BJ (cell line): ENCODE measurements at regions not wholly inside any gene's neighbourhood (a gene's known extent, or its start where the extent isn't known, plus 50 kb on each side); places are given as distances from the start of the nearest gene placed in this dataset.

Experiments used
- CTCF ChIA-PET: fragments of 350-600 bp; formaldehyde crosslinking; extraction: SDS; loops from one replicate; lab custom pipeline; 2021; ENCODE audit warnings: antibody characterized with exemption, inconsistent platforms; lab: Yijun Ruan, JAX
- POLR2A ChIA-PET: fragments of 300-600 bp; sonication (Branson Sonifier 250); formaldehyde crosslinking; extraction: SDS; loops from one replicate; lab custom pipeline; 2021; ENCODE audit warnings: antibody characterized with exemption; lab: Charles Lee
- DNase-seq: peaks from one replicate; pipeline ENCODE4 v3.0.0-alpha.2; 2011; ENCODE audit warnings: low read depth
- H3K27me3 ChIP-seq: 2 replicates; pipeline ENCODE4 v1.6.0; 2011; ENCODE audit warnings: low read length; ENCODE audit not compliant: control insufficient read depth, insufficient read depth
- H3K36me3 ChIP-seq: 2 replicates; pipeline ENCODE4 v1.5.1; 2011; ENCODE audit warnings: low read length; ENCODE audit not compliant: control insufficient read depth, insufficient read depth
- H3K4me3 ChIP-seq: 2 replicates; pipeline ENCODE4 v1.5.1; 2011; ENCODE audit warnings: low read depth, mild to moderate bottlenecking, control low read depth, low read length
- TF ChIP-seq, protein P1 (sequence below): IDR thresholded peaks from 2 replicates; pipeline ENCODE4 v1.5.1; 2011; ENCODE audit warnings: low read depth, mild to moderate bottlenecking, control low read depth, inconsistent platforms, low read length, moderate library complexity; ENCODE audit not compliant: insufficient read depth

GRCh38 chr6:3607171-3607570 is 144.3 kb downstream of the PXDC1 start:
- CTCF ChIA-PET: no interaction called here
- TF ChIP-seq, protein P1, sequence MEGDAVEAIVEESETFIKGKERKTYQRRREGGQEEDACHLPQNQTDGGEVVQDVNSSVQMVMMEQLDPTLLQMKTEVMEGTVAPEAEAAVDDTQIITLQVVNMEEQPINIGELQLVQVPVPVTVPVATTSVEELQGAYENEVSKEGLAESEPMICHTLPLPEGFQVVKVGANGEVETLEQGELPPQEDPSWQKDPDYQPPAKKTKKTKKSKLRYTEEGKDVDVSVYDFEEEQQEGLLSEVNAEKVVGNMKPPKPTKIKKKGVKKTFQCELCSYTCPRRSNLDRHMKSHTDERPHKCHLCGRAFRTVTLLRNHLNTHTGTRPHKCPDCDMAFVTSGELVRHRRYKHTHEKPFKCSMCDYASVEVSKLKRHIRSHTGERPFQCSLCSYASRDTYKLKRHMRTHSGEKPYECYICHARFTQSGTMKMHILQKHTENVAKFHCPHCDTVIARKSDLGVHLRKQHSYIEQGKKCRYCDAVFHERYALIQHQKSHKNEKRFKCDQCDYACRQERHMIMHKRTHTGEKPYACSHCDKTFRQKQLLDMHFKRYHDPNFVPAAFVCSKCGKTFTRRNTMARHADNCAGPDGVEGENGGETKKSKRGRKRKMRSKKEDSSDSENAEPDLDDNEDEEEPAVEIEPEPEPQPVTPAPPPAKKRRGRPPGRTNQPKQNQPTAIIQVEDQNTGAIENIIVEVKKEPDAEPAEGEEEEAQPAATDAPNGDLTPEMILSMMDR: no peak
- DNase-seq: no peak
- Histone ChIP-seq H3K36me3 (no peaks in the 10 kb centered on the region), H3K27me3 (peaks cover 6% of the 10 kb centered on the region), H3K4me3 (no peak overlapping the region)
- POLR2A ChIA-PET: no interaction called here

DNA sequence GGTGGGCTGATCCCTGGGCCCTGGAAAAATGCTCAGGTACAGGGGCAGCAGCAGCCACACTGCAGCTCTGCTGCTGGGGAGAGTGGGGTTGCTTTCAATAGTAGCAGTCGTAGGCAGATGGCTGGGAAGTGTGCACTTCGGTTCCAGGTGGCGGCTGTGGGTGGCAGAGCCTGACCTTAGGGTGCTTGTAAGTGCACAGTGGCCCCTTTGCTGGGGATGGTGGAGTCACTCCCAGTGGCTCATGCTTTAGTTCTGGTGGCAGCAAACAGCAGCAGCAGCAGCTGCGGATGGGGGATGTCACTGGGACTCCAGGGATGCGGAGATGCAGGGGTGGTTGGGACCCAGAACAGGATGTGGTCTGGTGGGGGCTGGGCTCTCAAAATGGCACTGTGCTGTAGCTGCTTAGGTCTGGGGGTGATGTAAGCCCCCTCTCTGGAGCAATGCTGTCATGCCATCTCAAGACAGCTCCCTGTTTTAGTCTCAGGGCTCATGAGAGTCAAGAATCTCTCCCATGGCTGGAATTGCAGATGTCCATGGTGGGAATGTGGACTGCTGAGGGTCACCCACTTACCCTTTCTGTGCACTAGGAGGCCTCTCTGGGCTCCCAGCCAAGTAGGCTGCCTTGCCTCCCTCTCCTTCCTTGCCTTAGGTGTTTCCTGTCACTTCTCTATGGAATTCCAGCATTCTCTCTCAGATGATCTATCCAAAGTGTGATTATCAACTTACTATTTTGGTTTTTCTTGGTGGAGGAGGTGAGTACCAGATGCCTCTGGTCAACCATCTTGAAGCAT is 146.7 kb upstream of the SLC22A23 start:
- H3K4me3 ChIP-seq: no peak overlapping the region
- TF ChIP-seq, protein P1: no peak
- ChIA-PET CTCF (interaction anchor here (1.0 kb wide), 1 partner anchor 324 kb away, joined by 3 read pairs; no protein-coding TSS in a partner anchor), POLR2A (interaction anchor here (0.6 kb wide), 1 partner anchor 1880 kb away, joined by 8 read pairs; no protein-coding TSS in a partner anchor)
- no peaks in the 10 kb centered on the region for H3K36me3 ChIP-seq
- peaks cover 4% of the 10 kb centered on the region for H3K27me3 ChIP-seq
- DNase-seq: no peak

- ChIA-PET CTCF (no interaction called here), POLR2A (no interaction called here)
- DNase-seq: no peak
- Histone ChIP-seq H3K4me3 (no peak overlapping the region), H3K27me3 (peaks cover under 1% of the 10 kb centered on the region), H3K36me3 (no peaks in the 10 kb centered on the region)
- TF ChIP-seq, protein P1: no peak
Measured at GRCh38 chr6:3601570-3601969, 144.7 kb upstream of the SLC22A23 start.

GRCh38 chr6:3597500-3598064 is 140.7 kb upstream of the SLC22A23 start:
- ChIA-PET POLR2A (no interaction called here), CTCF (interaction anchor here (0.9 kb wide), 1 partner anchor 28 kb away, joined by 3 read pairs; no protein-coding TSS in a partner anchor)
- DNase-seq: no peak
- H3K27me3 ChIP-seq: no peaks in the 10 kb centered on the region
- TF ChIP-seq, protein P1: no peak
- no peak overlapping the region for H3K4me3 ChIP-seq
- H3K36me3 ChIP-seq: no peaks in the 10 kb centered on the region

DNA sequence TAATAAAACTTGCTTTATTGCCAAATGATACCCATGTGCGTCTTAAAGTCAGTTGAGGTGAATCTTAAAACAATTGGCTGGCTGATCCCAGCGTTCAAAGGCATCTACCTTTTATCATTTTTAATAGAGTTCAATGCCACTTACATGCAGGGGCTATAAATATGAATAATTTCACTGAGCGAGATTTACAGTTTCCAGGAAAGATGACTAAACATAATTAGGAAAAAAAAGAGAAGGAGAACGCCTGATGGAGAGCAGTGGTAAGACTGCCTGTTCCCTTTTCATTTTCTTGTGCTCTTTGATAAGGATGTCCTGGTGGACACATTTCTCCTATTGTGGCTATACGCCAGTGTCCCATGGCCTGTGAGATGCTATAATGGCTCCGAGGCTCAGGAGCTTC is 139.9 kb upstream of the SLC22A23 start:
- no peaks in the 10 kb centered on the region for H3K27me3 ChIP-seq
- TF ChIP-seq, protein P1: no peak
- DNase-seq: no peak
- H3K36me3 ChIP-seq: no peaks in the 10 kb centered on the region
- ChIA-PET POLR2A (no interaction called here), CTCF (interaction anchor here (0.9 kb wide), 1 partner anchor 29 kb away, joined by 3 read pairs; no protein-coding TSS in a partner anchor)
- no peak overlapping the region for H3K4me3 ChIP-seq
